A673 (cell line): ENCODE measurements at regions not wholly inside any gene's neighbourhood (a gene's known extent, or its start where the extent isn't known, plus 50 kb on each side); places are given as distances from the start of the nearest gene placed in this dataset.

ENCODE experiments used
- BruUV-seq: library from RNA; stranded (reverse); fragments of 400-500 nt; replicated peaks from 2 replicates; lab custom pipeline; 2021; lab: Mats Ljungman, UMichigan
- CTCF ChIA-PET: fragments of 300-600 bp; sonication (Branson Sonifier 250); formaldehyde crosslinking; loops from one replicate; lab custom pipeline; 2022; ENCODE audit warnings: antibody characterized with exemption; lab: Charles Lee
- POLR2A ChIA-PET: fragments of 300-600 bp; sonication (Branson Sonifier 250); formaldehyde crosslinking; loops from one replicate; lab custom pipeline; 2022; ENCODE audit warnings: antibody characterized with exemption; ENCODE audit not compliant: low non-redundant PET; lab: Charles Lee
- DNase-seq: peaks from one replicate; pipeline ENCODE4 v3.0.0-alpha.2; 2015; ENCODE audit warnings: low spot score
- H3K27ac ChIP-seq: fragments of 200-600 bp; sonication (generic); 2 replicates; pipeline ENCODE4 v1.5.1; 2016; ENCODE audit warnings: mixed run types, low read depth, mild to moderate bottlenecking, mixed read lengths, antibody characterized with exemption, low read length; ENCODE audit not compliant: poor library complexity, severe bottlenecking
- H3K27me3 ChIP-seq: fragments of 200-600 bp; sonication (generic); replicated peaks from 2 replicates; pipeline ENCODE4 v1.6.1; 2017; ENCODE audit warnings: mixed run types, low read depth, mild to moderate bottlenecking, mixed read lengths, antibody characterized with exemption, low read length; ENCODE audit not compliant: insufficient read depth, poor library complexity
- H3K36me3 ChIP-seq: fragments of 200-600 bp; sonication (generic); 2 replicates; pipeline ENCODE4 v1.6.1; 2016; ENCODE audit warnings: mixed run types, mild to moderate bottlenecking, mixed read lengths, antibody characterized with exemption, low read length; ENCODE audit not compliant: insufficient read depth, poor library complexity, severe bottlenecking
- H3K4me1 ChIP-seq: fragments of 200-600 bp; sonication (generic); 2 replicates; pipeline ENCODE4 v1.6.1; 2017; ENCODE audit warnings: mixed run types, mild to moderate bottlenecking, mixed read lengths, antibody characterized with exemption, low read length; ENCODE audit not compliant: insufficient read depth, poor library complexity, severe bottlenecking
- H3K4me3 ChIP-seq: fragments of 200-600 bp; sonication (generic); 2 replicates; pipeline ENCODE4 v1.5.1; 2016; ENCODE audit warnings: low read depth, mixed run types, mild to moderate bottlenecking, mixed read lengths, low read length; ENCODE audit not compliant: poor library complexity, severe bottlenecking
- H3K9me3 ChIP-seq: fragments of 200-600 bp; sonication (generic); 2 replicates; pipeline ENCODE4 v1.6.1; 2016; ENCODE audit warnings: mixed run types, low read depth, mild to moderate bottlenecking, mixed read lengths, antibody characterized with exemption, low read length; ENCODE audit not compliant: poor library complexity, severe bottlenecking
- CTCF ChIP-seq: fragments of 300-800, 200-600 bp; sonication (generic); conservative IDR thresholded peaks from 2 replicates; pipeline ENCODE4 v1.5.1; 2017; ENCODE audit warnings: low read depth, mild to moderate bottlenecking, antibody characterized with exemption, low read length, moderate library complexity, mixed read lengths
- EZH2 ChIP-seq: fragments of 200-600 bp; sonication (generic); IDR thresholded peaks from 2 replicates; pipeline ENCODE4 v1.6.1; 2017; ENCODE audit warnings: borderline replicate concordance, low read depth, mild to moderate bottlenecking, mixed read lengths, antibody characterized with exemption, low read length; ENCODE audit not compliant: poor library complexity, severe bottlenecking
- intact Hi-C: fragments of 100-400 bp; cut with micrococcal nuclease; formaldehyde crosslinking; loops from one replicate; pipeline ENCODE4 v1.10.0; 2022; ENCODE audit not compliant: unreplicated experiment

DNA sequence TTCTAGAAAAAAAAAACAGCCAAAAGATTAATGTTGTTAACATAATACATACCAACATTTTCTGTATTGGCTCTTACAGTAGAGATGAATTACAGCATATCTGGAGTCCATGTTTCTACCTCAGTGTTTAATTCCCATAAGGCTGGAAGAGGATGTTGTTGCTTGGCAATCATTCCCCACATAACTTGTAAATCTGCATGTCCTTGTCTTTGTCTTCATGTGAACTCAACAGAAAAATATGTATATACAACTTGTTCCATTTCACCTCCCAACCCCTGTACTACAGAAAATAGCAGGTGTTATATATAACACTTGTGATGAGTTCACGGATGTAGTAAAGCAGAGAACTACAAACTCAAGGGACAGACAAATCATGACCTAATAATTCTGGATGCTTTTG lies 160.9 kb upstream of the SEMA3C start:
- ChIA-PET CTCF (no interaction called here), POLR2A (no interaction called here)
- H3K4me1 ChIP-seq = no peaks in the 10 kb centered on the region
- no TSS peak for BruUV-seq
- H3K4me3 ChIP-seq = no peak overlapping the region
- intact Hi-C loops = no loop called here
- no peak overlapping the region for H3K27ac ChIP-seq
- DNase-seq = no peak
- H3K27me3 ChIP-seq = no peaks in the 10 kb centered on the region
- TF ChIP-seq EZH2 (no peak), CTCF (no peak)
- H3K36me3 ChIP-seq = no peaks in the 10 kb centered on the region
- H3K9me3 ChIP-seq = no peaks in the 10 kb centered on the region

DNA sequence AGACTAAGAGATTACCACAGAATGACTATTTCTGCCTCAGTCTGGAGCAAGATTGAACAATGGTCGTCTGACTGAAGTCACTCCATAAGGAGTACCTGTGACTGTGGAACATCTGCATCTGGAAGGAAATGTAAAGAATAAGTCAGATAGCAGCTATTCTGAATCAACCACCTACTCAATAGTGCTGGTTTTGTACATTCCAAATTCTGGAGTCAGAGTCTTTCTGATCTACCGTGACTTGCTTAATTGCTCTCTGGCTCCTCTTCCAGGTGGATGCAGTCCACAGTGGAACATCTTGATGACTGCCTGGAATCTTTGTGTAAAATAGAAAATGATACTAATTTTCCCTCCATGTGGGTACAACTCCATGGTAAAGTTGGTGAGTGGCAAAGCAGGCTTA lies 156.3 kb upstream of the SEMA3C start:
- POLR2A ChIA-PET = no interaction called here
- TF ChIP-seq EZH2 = no peak
- no peak for TF ChIP-seq CTCF
- H3K36me3 ChIP-seq = no peaks in the 10 kb centered on the region
- no peaks in the 10 kb centered on the region for H3K9me3 ChIP-seq
- no peaks in the 10 kb centered on the region for H3K4me1 ChIP-seq
- DNase-seq = no peak
- no peak overlapping the region for H3K4me3 ChIP-seq
- no TSS peak for BruUV-seq
- intact Hi-C loops = no loop called here
- no peak overlapping the region for H3K27ac ChIP-seq
- no peaks in the 10 kb centered on the region for H3K27me3 ChIP-seq
- CTCF ChIA-PET = no interaction called here

DNA sequence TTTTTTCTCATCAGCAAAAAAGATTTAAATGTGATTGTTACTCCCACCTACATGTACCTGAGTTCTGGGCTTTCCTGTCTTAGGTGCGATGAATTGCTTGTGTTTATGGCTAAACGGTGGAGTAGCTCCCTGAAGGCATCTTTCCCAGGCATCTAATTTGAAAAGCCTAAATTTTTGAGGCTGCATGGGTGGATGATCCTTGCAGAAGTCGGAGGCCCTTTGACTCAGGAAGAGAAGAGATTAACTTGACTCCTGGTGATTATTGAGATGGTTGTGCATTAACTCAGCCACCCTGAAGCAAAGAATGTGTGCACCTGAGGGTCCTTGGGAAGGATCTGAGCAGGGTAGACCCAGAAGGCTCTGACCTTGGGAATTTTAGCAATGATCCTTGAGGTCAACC lies 155.6 kb upstream of the SEMA3C start:
- Histone ChIP-seq H3K27me3 (no peaks in the 10 kb centered on the region), H3K36me3 (no peaks in the 10 kb centered on the region), H3K4me3 (no peak overlapping the region), H3K4me1 (no peaks in the 10 kb centered on the region), H3K9me3 (no peaks in the 10 kb centered on the region), H3K27ac (no peak overlapping the region)
- ChIA-PET CTCF (no interaction called here), POLR2A (no interaction called here)
- no TSS peak for BruUV-seq
- TF ChIP-seq CTCF (no peak), EZH2 (no peak)
- no peak for DNase-seq
- intact Hi-C loops = no loop called here
